B cell (primary cell): ENCODE measurements at regions not wholly inside any gene's neighbourhood (a gene's known extent, or its start where the extent isn't known, plus 50 kb on each side); places are given as distances from the start of the nearest gene placed in this dataset.

Experiments
- EZH2 ChIP-seq: IDR thresholded peaks from 2 replicates; pipeline ENCODE4 v1.6.1; 2012; ENCODE audit warnings: borderline replicate concordance, low read depth, mild to moderate bottlenecking, moderate library complexity, low read length; ENCODE audit not compliant: insufficient read depth, poor library complexity, severe bottlenecking
- TF ChIP-seq, protein P1 (sequence below): fragments of 200-600 bp; IDR thresholded peaks from one replicate; pipeline ENCODE4 v1.8.0; 2022; ENCODE audit warnings: antibody characterized with exemption, mild to moderate bottlenecking

DNA sequence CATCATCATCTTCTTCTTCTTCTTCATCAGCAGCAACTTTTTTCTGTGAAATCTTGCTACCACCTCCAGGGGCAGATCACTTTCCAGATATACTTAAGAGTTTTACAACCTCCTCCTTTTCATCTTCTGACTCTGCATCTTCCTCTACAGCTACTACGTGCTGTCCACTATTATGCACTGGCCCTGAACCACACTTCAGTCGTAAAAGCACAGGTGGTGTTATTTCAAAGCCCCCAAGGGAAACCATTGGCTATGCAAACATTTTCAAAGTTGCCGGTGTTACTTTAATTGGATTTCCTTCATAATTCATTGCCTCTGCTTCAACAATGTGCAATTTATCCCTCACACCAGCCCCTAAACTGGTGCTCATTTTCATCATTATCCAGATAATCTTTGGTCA, 75.0 kb downstream of the POLR1D start:
- TF ChIP-seq, protein P1, sequence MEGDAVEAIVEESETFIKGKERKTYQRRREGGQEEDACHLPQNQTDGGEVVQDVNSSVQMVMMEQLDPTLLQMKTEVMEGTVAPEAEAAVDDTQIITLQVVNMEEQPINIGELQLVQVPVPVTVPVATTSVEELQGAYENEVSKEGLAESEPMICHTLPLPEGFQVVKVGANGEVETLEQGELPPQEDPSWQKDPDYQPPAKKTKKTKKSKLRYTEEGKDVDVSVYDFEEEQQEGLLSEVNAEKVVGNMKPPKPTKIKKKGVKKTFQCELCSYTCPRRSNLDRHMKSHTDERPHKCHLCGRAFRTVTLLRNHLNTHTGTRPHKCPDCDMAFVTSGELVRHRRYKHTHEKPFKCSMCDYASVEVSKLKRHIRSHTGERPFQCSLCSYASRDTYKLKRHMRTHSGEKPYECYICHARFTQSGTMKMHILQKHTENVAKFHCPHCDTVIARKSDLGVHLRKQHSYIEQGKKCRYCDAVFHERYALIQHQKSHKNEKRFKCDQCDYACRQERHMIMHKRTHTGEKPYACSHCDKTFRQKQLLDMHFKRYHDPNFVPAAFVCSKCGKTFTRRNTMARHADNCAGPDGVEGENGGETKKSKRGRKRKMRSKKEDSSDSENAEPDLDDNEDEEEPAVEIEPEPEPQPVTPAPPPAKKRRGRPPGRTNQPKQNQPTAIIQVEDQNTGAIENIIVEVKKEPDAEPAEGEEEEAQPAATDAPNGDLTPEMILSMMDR, result no peak
- no peak for TF ChIP-seq EZH2
